Testis (tissue), 2 donors: ENCODE measurements at regions not wholly inside any gene's neighbourhood (a gene's known extent, or its start where the extent isn't known, plus 50 kb on each side); places are given as distances from the start of the nearest gene placed in this dataset.

Experiments
- DNase-seq: peaks from one replicate; pipeline ENCODE4 v3.0.0-alpha.2; 2019
- H3K27ac ChIP-seq, 2 donors: fragments of 200-600 bp; sonication (generic); one replicate each; pipeline ENCODE4 v1.5.1; 2019
- H3K27me3 ChIP-seq: fragments of 200-600 bp; sonication (generic); one replicate; pipeline ENCODE4 v1.5.1; 2019
- H3K36me3 ChIP-seq: fragments of 200-600 bp; sonication (generic); one replicate; pipeline ENCODE4 v1.5.1; 2017; ENCODE audit warnings: low read depth; ENCODE audit errors: missing control alignments
- H3K4me1 ChIP-seq: fragments of 200-600 bp; sonication (generic); one replicate; pipeline ENCODE4 v1.5.1; 2019
- H3K4me3 ChIP-seq, 2 donors: fragments of 200-600 bp; sonication (generic); one replicate each; pipeline ENCODE4 v1.5.1; 2017 to 2019
- H3K9me3 ChIP-seq: fragments of 200-600 bp; sonication (generic); one replicate; pipeline ENCODE4 v1.5.1; 2017
- CTCF ChIP-seq, 3 experiments: fragments of 450-650 bp in 2 of 3; fragments of 200-600 bp in 1 of 3; sonication (generic) in 1 of 3; IDR thresholded peaks; one replicate each; pipeline ENCODE4 v1.5.1; 2016 to 2019; ENCODE audit warnings: antibody characterized with exemption in 3 of 3, mild to moderate bottlenecking in 2 of 3, moderate library complexity in 1 of 3
- POLR2A ChIP-seq: fragments of 450-650 bp; IDR thresholded peaks from one replicate; pipeline ENCODE4 v1.6.1; 2017; ENCODE audit warnings: antibody characterized with exemption, mild to moderate bottlenecking, moderate library complexity
- WGBS, 2 donors: methylation state at CpG; one replicate each; pipeline ENCODE4 v1.1.5; 2018; 5-methylcytosine and 5-hydroxymethylcytosine counted together
- intact Hi-C: fragments of 100-400 bp; cut with DNase I; formaldehyde crosslinking; loops from one replicate; pipeline ENCODE4 v1.15.1; 2023; ENCODE audit warnings: low total_unique reads

- no peaks in the 10 kb centered on the region for H3K36me3 ChIP-seq
Observed at GRCh38 chr6:90896075-90896547, 309.2 kb upstream of the MAP3K7 start.

DNA sequence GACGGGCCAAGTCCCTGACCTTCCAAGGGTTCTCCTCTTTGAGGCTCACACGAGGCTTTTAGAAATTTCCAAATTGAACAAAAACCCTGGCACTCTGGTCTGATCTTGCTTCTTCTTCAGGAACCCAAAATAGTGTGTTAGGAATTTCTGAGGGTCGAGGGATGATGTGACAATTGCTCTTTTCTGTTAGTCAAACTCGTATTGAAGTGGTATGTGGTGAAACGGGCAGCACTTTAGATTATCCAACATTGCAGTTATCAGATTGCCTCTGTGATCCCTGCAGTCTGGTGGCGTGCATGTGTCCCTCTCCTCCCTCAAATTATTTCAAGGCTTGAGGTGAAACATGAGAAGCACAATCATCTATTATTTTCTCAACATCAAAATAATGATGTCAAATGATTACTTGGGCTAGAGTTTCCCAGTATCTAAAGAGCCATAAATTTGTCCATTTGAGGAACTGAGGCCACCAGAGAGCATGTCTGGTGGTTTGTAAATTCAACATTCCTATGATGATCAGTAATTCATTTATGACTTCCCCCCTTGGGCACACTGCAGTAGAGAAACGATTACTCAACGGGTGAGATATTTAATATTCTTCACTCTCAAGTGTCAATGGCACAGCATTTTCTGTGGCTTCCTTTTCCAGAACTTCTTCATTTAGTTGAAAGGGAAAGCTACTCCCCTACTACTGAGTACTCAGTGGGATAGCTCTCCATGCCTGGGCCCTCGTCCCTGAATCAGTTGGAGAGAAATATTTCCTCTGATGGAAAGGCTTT is 308.6 kb upstream of the MAP3K7 start:
- WGBS, 2 donors, result 82 to 85% methylated on average over 9 of the region's 9 CpGs
- no peak for DNase-seq
- no peak overlapping the region for H3K27ac ChIP-seq

More at GRCh38 chr6:90896075-90896547, 309.2 kb upstream of the MAP3K7 start:
- intact Hi-C loops, result no loop called here
- Histone ChIP-seq H3K4me3 (no peak overlapping the region), H3K9me3 (no peaks in the 10 kb centered on the region), H3K4me1 (no peaks in the 10 kb centered on the region), H3K27ac (no peak overlapping the region), H3K27me3 (no peaks in the 10 kb centered on the region)
- no peak for DNase-seq
- TF ChIP-seq POLR2A (no peak), CTCF (IDR thresholded peaks at IDR 0.05) (no peak)
- 79 to 82% methylated on average over 3 of the region's 3 CpGs for WGBS, 2 donors

DNA sequence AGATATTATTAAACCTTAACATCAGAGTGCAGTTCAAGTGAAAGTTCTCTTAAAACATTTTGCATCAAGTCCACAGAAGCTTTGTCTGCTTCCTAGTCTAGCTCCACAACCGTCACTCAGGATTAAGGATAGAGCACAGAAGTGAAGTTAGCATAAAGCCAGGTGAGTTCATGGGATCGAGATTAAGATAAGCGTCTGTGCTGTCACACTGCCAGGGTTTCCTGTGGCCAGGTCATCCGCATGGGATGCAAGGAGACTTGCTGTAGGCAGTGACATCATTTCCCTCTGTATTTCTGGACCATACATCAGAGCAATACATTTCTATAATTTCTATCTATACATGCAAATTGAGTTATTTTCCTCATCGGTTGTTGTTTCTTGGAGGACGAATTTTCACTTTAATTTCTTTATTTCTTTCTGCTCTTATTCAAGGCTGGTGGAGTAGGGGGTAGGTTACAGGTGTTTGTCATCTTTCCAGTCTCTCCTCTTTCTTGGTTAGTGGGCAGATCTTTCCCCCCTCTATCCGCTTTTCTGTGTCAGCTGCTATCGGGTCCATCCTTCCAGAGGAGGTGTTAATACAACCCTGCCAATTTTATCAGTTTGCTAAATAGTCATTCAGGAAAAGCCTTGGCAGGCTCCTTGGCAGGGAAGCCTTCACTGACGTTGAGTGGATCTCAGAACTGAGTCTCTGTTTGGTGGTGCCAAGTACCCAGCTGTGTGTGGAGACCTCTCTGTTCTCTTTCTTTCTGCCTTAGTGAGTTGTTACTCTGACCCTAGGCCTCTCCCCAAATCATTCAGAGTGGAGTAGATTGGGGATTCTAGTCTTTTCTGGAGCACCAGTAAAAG is 307.6 kb upstream of the MAP3K7 start:
- intact Hi-C loops, result no loop called here

More for the DNA sequence above, 308.6 kb upstream of the MAP3K7 start:
- no peak overlapping the region for H3K4me3 ChIP-seq
- H3K4me1 ChIP-seq, result no peaks in the 10 kb centered on the region
- intact Hi-C loops, result no loop called here
- no peaks in the 10 kb centered on the region for H3K36me3 ChIP-seq
- TF ChIP-seq CTCF (IDR thresholded peaks at IDR 0.05) (no peak), POLR2A (no peak)
- no peaks in the 10 kb centered on the region for H3K27me3 ChIP-seq
- no peaks in the 10 kb centered on the region for H3K9me3 ChIP-seq

DNA sequence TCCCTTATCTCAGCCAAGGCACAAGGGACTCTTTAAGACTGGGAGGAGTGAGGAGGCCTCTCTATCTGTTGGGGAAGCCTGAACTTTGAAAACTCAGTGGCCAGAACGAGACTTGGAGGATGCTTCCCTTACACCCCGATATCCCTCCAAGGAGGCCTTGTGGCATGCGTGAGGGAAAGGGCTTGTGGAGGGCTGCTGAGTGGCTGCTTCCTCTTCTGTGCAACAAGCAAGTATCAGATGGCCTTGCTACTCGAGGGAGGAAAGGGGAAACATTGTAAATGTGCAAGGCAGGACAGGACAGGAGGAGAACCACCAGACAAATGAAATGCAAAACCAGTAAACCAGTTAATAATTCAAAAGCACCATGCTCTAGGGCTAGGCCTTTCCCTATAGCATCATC is 306.5 kb upstream of the MAP3K7 start:
- no peak overlapping the region for H3K4me3 ChIP-seq
- 47 to 67% methylated on average over 4 of the region's 4 CpGs for WGBS, 2 donors
- H3K9me3 ChIP-seq, result no peaks in the 10 kb centered on the region
- H3K36me3 ChIP-seq, result no peaks in the 10 kb centered on the region
- intact Hi-C loops, result no loop called here
- H3K27ac ChIP-seq, result no peak overlapping the region
- H3K27me3 ChIP-seq, result no peaks in the 10 kb centered on the region
- no peaks in the 10 kb centered on the region for H3K4me1 ChIP-seq
- TF ChIP-seq POLR2A (no peak), CTCF (IDR thresholded peaks at IDR 0.05) (no peak)
- DNase-seq, result no peak

More for the DNA sequence above, 307.6 kb upstream of the MAP3K7 start:
- Histone ChIP-seq H3K9me3 (no peaks in the 10 kb centered on the region), H3K36me3 (no peaks in the 10 kb centered on the region), H3K27ac (no peak overlapping the region), H3K4me1 (no peaks in the 10 kb centered on the region), H3K27me3 (no peaks in the 10 kb centered on the region), H3K4me3 (no peak overlapping the region)
- no peak for DNase-seq
- WGBS, 2 donors, result 83% methylated on average over 9 of the region's 9 CpGs
- no peak for TF ChIP-seq POLR2A
- no peak for TF ChIP-seq CTCF (IDR thresholded peaks at IDR 0.05)
